ENCODE measurements at regions not wholly inside any gene's neighbourhood (a gene's known extent, or its start where the extent isn't known, plus 50 kb on each side); places are given as distances from the start of the nearest gene placed in this dataset.

GRCh38 chr5:40041452-40041851 is 616.7 kb upstream of the DAB2 start:
- no peak for TF ChIP-seq HDGF (IDR thresholded peaks at IDR 0.05; ENCODE audit: borderline replicate concordance)
- no peak for TF ChIP-seq ELF4 (IDR thresholded peaks at IDR 0.05)
- TF ChIP-seq FOXA1 (IDR thresholded peaks at IDR 0.05) = no peak
- no peak for TF ChIP-seq ARNT (IDR thresholded peaks at IDR 0.05)
- TF ChIP-seq TARDBP (IDR thresholded peaks at IDR 0.05) = no peak
- TF ChIP-seq BHLHE40 (IDR thresholded peaks at IDR 0.05; ENCODE audit: borderline replicate concordance) = no peak
- no peak for TF ChIP-seq SP1 (IDR thresholded peaks at IDR 0.05)
- no peak for TF ChIP-seq FOXK2 (IDR thresholded peaks at IDR 0.05)
